WERI-Rb-1 (cell line): ENCODE measurements at regions not wholly inside any gene's neighbourhood (a gene's known extent, or its start where the extent isn't known, plus 50 kb on each side); places are given as distances from the start of the nearest gene placed in this dataset.

Source experiments
- DNase-seq: peaks from one replicate; pipeline ENCODE4 v3.0.0-alpha.2; 2020
- H3K27ac ChIP-seq: fragments of 250-450 bp; sonication (Bioruptor Pico); 2 replicates; pipeline ENCODE4 v1.5.1; 2020; ENCODE audit warnings: mild to moderate bottlenecking, moderate library complexity
- H3K27me3 ChIP-seq: fragments of 250-450 bp; sonication (Bioruptor Pico); 2 replicates; pipeline ENCODE4 v1.5.1; 2021; ENCODE audit warnings: mild to moderate bottlenecking, low read depth, moderate library complexity; ENCODE audit not compliant: insufficient read depth, severe bottlenecking
- H3K36me3 ChIP-seq: fragments of 250-450 bp; sonication (Bioruptor Pico); 2 replicates; pipeline ENCODE4 v1.5.1; 2020; ENCODE audit warnings: mild to moderate bottlenecking, moderate library complexity
- H3K4me3 ChIP-seq: 2 replicates; pipeline ENCODE4 v1.5.1; 2011; ENCODE audit warnings: low read depth, mild to moderate bottlenecking, control low read depth, low read length
- H3K9me3 ChIP-seq: fragments of 250-450 bp; sonication (Bioruptor Pico); 2 replicates; pipeline ENCODE4 v1.5.1; 2021; ENCODE audit warnings: mild to moderate bottlenecking, moderate library complexity; ENCODE audit not compliant: severe bottlenecking
- CTCF ChIP-seq: IDR thresholded peaks from 2 replicates; pipeline ENCODE4 v1.5.1; 2011; ENCODE audit warnings: low read depth, mild to moderate bottlenecking, control low read depth, inconsistent platforms, low read length

- no peak for DNase-seq
- peak; percentile 55 for TF ChIP-seq CTCF
- H3K9me3 ChIP-seq: no peaks in the 10 kb centered on the region
Observed at GRCh38 chr20:11553603-11554002, 364.1 kb upstream of the BTBD3 start.

GRCh38 chr20:11555510-11555909 lies 362.2 kb upstream of the BTBD3 start:
- H3K9me3 ChIP-seq: no peaks in the 10 kb centered on the region
- no peaks in the 10 kb centered on the region for H3K36me3 ChIP-seq
- H3K4me3 ChIP-seq: no peak overlapping the region
- no peaks in the 10 kb centered on the region for H3K27me3 ChIP-seq
- no peak for DNase-seq
- TF ChIP-seq CTCF: no peak
- no peak overlapping the region for H3K27ac ChIP-seq

More at GRCh38 chr20:11553603-11554002, 364.1 kb upstream of the BTBD3 start:
- H3K27ac ChIP-seq: no peak overlapping the region
- no peaks in the 10 kb centered on the region for H3K27me3 ChIP-seq
- H3K36me3 ChIP-seq: no peaks in the 10 kb centered on the region
- H3K4me3 ChIP-seq: no peak overlapping the region

GRCh38 chr20:11556410-11556809 lies 361.3 kb upstream of the BTBD3 start:
- Histone ChIP-seq H3K9me3 (no peaks in the 10 kb centered on the region), H3K4me3 (no peak overlapping the region), H3K36me3 (no peaks in the 10 kb centered on the region), H3K27me3 (no peaks in the 10 kb centered on the region), H3K27ac (no peak overlapping the region)
- no peak for DNase-seq
- TF ChIP-seq CTCF: no peak

GRCh38 chr20:11564491-11564890 lies 353.2 kb upstream of the BTBD3 start:
- no peak for DNase-seq

GRCh38 chr20:11569163-11569562 lies 348.5 kb upstream of the BTBD3 start:
- H3K27me3 ChIP-seq: no peaks in the 10 kb centered on the region
- no peak overlapping the region for H3K4me3 ChIP-seq
- no peak for TF ChIP-seq CTCF
- H3K27ac ChIP-seq: no peak overlapping the region
- DNase-seq: peak; percentile 26
- H3K36me3 ChIP-seq: no peaks in the 10 kb centered on the region
- no peaks in the 10 kb centered on the region for H3K9me3 ChIP-seq

More at GRCh38 chr20:11564491-11564890, 353.2 kb upstream of the BTBD3 start:
- H3K4me3 ChIP-seq: no peak overlapping the region
- H3K36me3 ChIP-seq: no peaks in the 10 kb centered on the region
- no peaks in the 10 kb centered on the region for H3K9me3 ChIP-seq
- TF ChIP-seq CTCF: no peak
- H3K27ac ChIP-seq: no peak overlapping the region
- H3K27me3 ChIP-seq: no peaks in the 10 kb centered on the region

- no peak overlapping the region for H3K4me3 ChIP-seq
- no peaks in the 10 kb centered on the region for H3K27me3 ChIP-seq
- H3K9me3 ChIP-seq: no peaks in the 10 kb centered on the region
- H3K36me3 ChIP-seq: no peaks in the 10 kb centered on the region
- DNase-seq: no peak
- H3K27ac ChIP-seq: no peak overlapping the region
- no peak for TF ChIP-seq CTCF
Observed at GRCh38 chr20:11573507-11573906, 344.2 kb upstream of the BTBD3 start.
